HCT116 (cell line): ENCODE measurements at regions not wholly inside any gene's neighbourhood (a gene's known extent, or its start where the extent isn't known, plus 50 kb on each side); places are given as distances from the start of the nearest gene placed in this dataset.

Experiments
- ATAC-seq: fragments of 200-7000 bp; cut with Tn5 transposase; 2 replicates; pipeline ENCODE4 v1.9.1; 2020; ENCODE audit warnings: mild to moderate bottlenecking, moderate library complexity
- BruUV-seq: library from RNA; stranded (reverse); fragments of 400-500 nt; replicated peaks from 2 replicates; lab custom pipeline; 2021; lab: Mats Ljungman, UMichigan
- CTCF ChIA-PET: fragments of 300-600 bp; sonication (Branson Sonifier 250); formaldehyde crosslinking; loops from one replicate; lab custom pipeline; 2021; ENCODE audit warnings: antibody characterized with exemption; lab: Charles Lee
- POLR2A ChIA-PET: fragments of 300-600, 350-600 bp; sonication (Branson Sonifier 250); formaldehyde crosslinking; loops from one replicate; lab custom pipeline; 2021; ENCODE audit warnings: antibody characterized with exemption; lab: Charles Lee
- RAD21 ChIA-PET, 2 experiments: fragments of 300-600 bp; sonication (Branson Sonifier 250); formaldehyde crosslinking; loops; one replicate each; lab custom pipeline; 2023; ENCODE audit warnings: low total read pairs in 2 of 2; ENCODE audit not compliant: uncharacterized antibody in 2 of 2, unreplicated experiment in 2 of 2, low non-redundant PET in 1 of 2; lab: Charles Lee
- DNase-seq: peaks from one replicate; pipeline ENCODE4 v3.0.0-alpha.2; 2010; ENCODE audit warnings: low read depth, low spot score
- H2AFZ ChIP-seq: fragments of 200-600 bp; shearing (Covaris generic), sonication (generic); 2 replicates; pipeline ENCODE4 v1.6.1; 2017; ENCODE audit warnings: low read depth, mixed run types, mixed read lengths, antibody characterized with exemption, low read length; ENCODE audit not compliant: poor library complexity, severe bottlenecking
- H3K27ac ChIP-seq: 2 replicates; pipeline ENCODE4 v1.5.1; 2012; ENCODE audit warnings: low read depth, low read length
- H3K27me3 ChIP-seq: fragments of 200-600 bp; sonication (generic); 2 replicates; pipeline ENCODE4 v1.6.1; 2016; ENCODE audit warnings: mixed run types, low read length, mixed read lengths; ENCODE audit not compliant: insufficient read depth
- H3K36me3 ChIP-seq, 2 experiments: fragments of 200-500 bp in 1 of 2; fragments of 200-600 bp in 1 of 2; sonication (Bioruptor generic) in 1 of 2; sonication (generic) in 1 of 2; 2 replicates each; pipeline versions ENCODE4 v1.5.1 to v1.6.1; 2014 to 2016; ENCODE audit warnings: low read length in 2 of 2, inconsistent platforms in 1 of 2, mixed read lengths in 1 of 2, mixed run types in 1 of 2; ENCODE audit not compliant: insufficient read depth in 2 of 2, control insufficient read depth in 1 of 2
- H3K4me1 ChIP-seq, 2 experiments: fragments of 200-600 bp in 1 of 2; sonication (generic) in 1 of 2; 2 replicates each; pipeline versions ENCODE4 v1.5.1 to v1.6.1; 2012 to 2017; ENCODE audit warnings: low read length in 2 of 2, inconsistent platforms in 1 of 2, mild to moderate bottlenecking in 1 of 2, mixed read lengths in 1 of 2, mixed run types in 1 of 2, moderate library complexity in 1 of 2; ENCODE audit not compliant: insufficient read depth in 2 of 2, control insufficient read depth in 1 of 2
- H3K4me2 ChIP-seq: fragments of 200-600 bp; sonication (generic); 2 replicates; pipeline ENCODE4 v1.6.1; 2017; ENCODE audit warnings: mixed run types, low read length, mixed read lengths
- H3K4me3 ChIP-seq, 2 experiments: fragments of 200-600 bp in 1 of 2; sonication (generic) in 1 of 2; replicated peaks in 1 of 2; 2 replicates each; pipeline ENCODE4 v1.5.1; 2011 to 2016; ENCODE audit warnings: low read length in 2 of 2, control low read depth in 1 of 2, low read depth in 1 of 2, mild to moderate bottlenecking in 1 of 2, mixed read lengths in 1 of 2, mixed run types in 1 of 2
- H3K79me2 ChIP-seq: fragments of 200-600 bp; sonication (generic); 2 replicates; pipeline ENCODE4 v1.6.1; 2017; ENCODE audit warnings: mild to moderate bottlenecking, mixed run types, low read length, moderate library complexity, mixed read lengths; ENCODE audit not compliant: insufficient read depth
- H3K9ac ChIP-seq: fragments of 200-600 bp; sonication (generic); 2 replicates; pipeline ENCODE4 v1.6.1; 2016; ENCODE audit warnings: low read length, mixed read lengths
- H3K9me2 ChIP-seq: fragments of 200-600 bp; sonication (generic), shearing (Covaris generic); 2 replicates; pipeline ENCODE4 v1.6.1; 2017; ENCODE audit warnings: mixed run types, mild to moderate bottlenecking, moderate library complexity; ENCODE audit not compliant: insufficient read depth
- H3K9me3 ChIP-seq, 2 experiments: fragments of 200-500 bp in 1 of 2; fragments of 200-600 bp in 1 of 2; sonication (Bioruptor generic) in 1 of 2; sonication (generic) in 1 of 2; 2 replicates each; pipeline ENCODE4 v1.6.1; 2014 to 2017; ENCODE audit warnings: low read length in 2 of 2, mixed read lengths in 2 of 2, inconsistent platforms in 1 of 2, low read depth in 1 of 2, mild to moderate bottlenecking in 1 of 2, mixed run types in 1 of 2, moderate library complexity in 1 of 2; ENCODE audit not compliant: control insufficient read depth in 1 of 2, insufficient read depth in 1 of 2
- H4K20me1 ChIP-seq: fragments of 200-600 bp; sonication (generic), shearing (Covaris generic); 2 replicates; pipeline ENCODE4 v1.6.1; 2017; ENCODE audit warnings: mixed run types, mild to moderate bottlenecking, moderate library complexity; ENCODE audit not compliant: insufficient read depth
- CEBPB ChIP-seq: IDR thresholded peaks from 2 replicates; pipeline ENCODE4 v1.6.1; 2012; ENCODE audit warnings: low read depth
- EZH2 ChIP-seq: fragments of 200-600 bp; sonication (generic); IDR thresholded peaks from 2 replicates; pipeline ENCODE4 v1.6.1; 2017; ENCODE audit warnings: antibody characterized with exemption, mixed run types
- JUND ChIP-seq: IDR thresholded peaks from 2 replicates; pipeline ENCODE4 v1.6.1; 2012
- POLR2AphosphoS5 ChIP-seq: IDR thresholded peaks from 2 replicates; pipeline ENCODE4 v1.6.1; 2011; ENCODE audit warnings: mild to moderate bottlenecking, low read depth, low read length, moderate library complexity
- SP1 ChIP-seq: IDR thresholded peaks from 2 replicates; pipeline ENCODE4 v1.6.1; 2012; ENCODE audit warnings: low read depth
- SRF ChIP-seq: IDR thresholded peaks from 2 replicates; pipeline ENCODE4 v1.6.1; 2012; ENCODE audit warnings: low read depth
- YY1 ChIP-seq: IDR thresholded peaks from 2 replicates; pipeline ENCODE4 v1.6.1; 2011; ENCODE audit warnings: low read length, low read depth, moderate library complexity, mild to moderate bottlenecking; ENCODE audit not compliant: insufficient replicate concordance; ENCODE audit errors: extremely low read depth
- intact Hi-C: fragments of 100-400 bp; cut with micrococcal nuclease; formaldehyde crosslinking; loops from 2 replicates; pipeline ENCODE4 v1.10.0; 2022
- TF ChIP-seq, protein P1 (sequence below): IDR thresholded peaks from 2 replicates; pipeline ENCODE4 v1.6.1; 2012
- TF ChIP-seq, protein P2 (sequence below): IDR thresholded peaks from 2 replicates; pipeline ENCODE4 v1.6.1; 2011; ENCODE audit warnings: mild to moderate bottlenecking, low read length, moderate library complexity; ENCODE audit not compliant: insufficient replicate concordance; ENCODE audit errors: extremely low read depth

DNA sequence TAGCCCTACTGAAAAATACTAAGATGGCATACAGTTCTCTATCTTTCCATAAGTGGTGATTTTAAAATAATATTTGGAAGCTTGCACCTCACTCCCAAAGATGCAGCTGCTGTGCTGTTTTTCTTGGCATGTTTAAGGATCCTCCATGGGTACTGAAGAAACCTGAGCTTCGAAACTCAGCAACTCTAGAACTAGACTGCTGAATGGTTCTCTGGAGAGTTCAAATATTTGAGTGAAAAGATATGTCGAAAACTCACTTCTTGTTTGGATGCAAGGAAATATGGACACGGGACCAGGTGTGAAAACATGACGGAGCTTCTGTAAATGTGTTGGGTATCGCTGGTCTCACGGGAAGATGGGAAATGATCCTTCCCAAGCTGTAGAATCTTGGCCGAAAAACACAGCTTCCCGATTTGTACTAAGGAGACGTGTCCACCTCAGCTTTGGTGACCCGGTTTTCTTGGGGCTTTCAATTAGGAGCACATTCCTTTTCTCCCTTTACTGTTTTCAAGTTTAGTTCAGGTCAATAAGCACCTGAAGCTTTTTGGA, 543.8 kb upstream of the NRP1 start:
- no peaks in the 10 kb centered on the region for H3K27me3 ChIP-seq
- ChIA-PET RAD21 (no interaction called here), CTCF (no interaction called here), POLR2A (no interaction called here)
- BruUV-seq = no TSS peak
- no peaks in the 10 kb centered on the region for H3K36me3 ChIP-seq
- no peaks in the 10 kb centered on the region for H4K20me1 ChIP-seq
- TF ChIP-seq CEBPB (no peak), SRF (no peak), POLR2AphosphoS5 (no peak), SP1 (no peak), YY1 (no peak)
- TF ChIP-seq, protein P1, sequence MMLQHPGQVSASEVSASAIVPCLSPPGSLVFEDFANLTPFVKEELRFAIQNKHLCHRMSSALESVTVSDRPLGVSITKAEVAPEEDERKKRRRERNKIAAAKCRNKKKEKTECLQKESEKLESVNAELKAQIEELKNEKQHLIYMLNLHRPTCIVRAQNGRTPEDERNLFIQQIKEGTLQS = no peak
- intact Hi-C loops = no loop called here
- ATAC-seq (no peak), DNase-seq (no peak)
- no peak overlapping the region for H3K4me3 ChIP-seq
- no peak overlapping the region for H2AFZ ChIP-seq
- no peaks in the 10 kb centered on the region for H3K79me2 ChIP-seq
- no peak overlapping the region for H3K4me2 ChIP-seq
- H3K9ac ChIP-seq = no peak overlapping the region
- H3K9me3 ChIP-seq = no peaks in the 10 kb centered on the region
- H3K27ac ChIP-seq = no peak overlapping the region
- no peaks in the 10 kb centered on the region for H3K9me2 ChIP-seq
- no peaks in the 10 kb centered on the region for H3K4me1 ChIP-seq

DNA sequence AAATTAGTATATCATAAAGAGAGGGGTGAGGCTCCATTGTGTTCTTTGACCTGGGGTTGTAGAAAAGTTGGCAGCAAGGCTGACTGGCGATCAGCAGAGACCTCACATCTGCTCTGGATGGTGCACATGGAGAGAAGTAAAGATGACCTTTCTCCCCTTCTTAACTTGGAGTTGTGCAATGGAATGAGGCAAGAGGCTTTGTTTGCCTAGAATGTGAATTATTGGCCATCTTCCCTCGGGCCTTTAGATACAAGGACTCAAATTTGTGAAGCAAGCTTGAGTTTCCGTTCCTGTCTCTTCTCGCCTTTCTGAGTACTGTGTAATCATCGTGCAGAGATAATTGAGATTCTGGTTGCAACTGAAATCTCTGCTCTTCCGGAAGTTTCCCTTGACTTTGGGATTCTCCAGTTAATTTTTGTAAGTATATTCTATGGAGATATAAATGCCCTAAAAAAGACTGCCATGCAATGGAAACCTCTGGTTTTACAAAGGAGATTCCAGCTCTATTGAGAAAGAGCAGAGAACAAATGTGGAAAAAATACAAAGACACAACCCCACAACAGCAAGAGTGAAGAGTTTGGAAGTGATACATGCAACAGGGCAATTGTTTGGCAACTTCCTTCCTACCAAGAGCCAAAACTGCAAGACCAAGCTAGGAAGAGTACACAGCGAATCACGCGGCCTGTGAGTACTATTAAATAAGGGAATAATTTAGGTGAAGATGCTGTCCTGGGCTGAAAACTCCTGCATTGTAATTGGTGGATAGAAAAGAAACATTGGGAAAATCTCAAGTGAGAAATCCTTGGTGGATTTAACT, 542.3 kb upstream of the NRP1 start:
- Histone ChIP-seq H3K4me2 (no peak overlapping the region), H3K27ac (no peak overlapping the region), H2AFZ (no peak overlapping the region)
- no peak for DNase-seq
- no peak for ATAC-seq
- TF ChIP-seq, protein P2, sequence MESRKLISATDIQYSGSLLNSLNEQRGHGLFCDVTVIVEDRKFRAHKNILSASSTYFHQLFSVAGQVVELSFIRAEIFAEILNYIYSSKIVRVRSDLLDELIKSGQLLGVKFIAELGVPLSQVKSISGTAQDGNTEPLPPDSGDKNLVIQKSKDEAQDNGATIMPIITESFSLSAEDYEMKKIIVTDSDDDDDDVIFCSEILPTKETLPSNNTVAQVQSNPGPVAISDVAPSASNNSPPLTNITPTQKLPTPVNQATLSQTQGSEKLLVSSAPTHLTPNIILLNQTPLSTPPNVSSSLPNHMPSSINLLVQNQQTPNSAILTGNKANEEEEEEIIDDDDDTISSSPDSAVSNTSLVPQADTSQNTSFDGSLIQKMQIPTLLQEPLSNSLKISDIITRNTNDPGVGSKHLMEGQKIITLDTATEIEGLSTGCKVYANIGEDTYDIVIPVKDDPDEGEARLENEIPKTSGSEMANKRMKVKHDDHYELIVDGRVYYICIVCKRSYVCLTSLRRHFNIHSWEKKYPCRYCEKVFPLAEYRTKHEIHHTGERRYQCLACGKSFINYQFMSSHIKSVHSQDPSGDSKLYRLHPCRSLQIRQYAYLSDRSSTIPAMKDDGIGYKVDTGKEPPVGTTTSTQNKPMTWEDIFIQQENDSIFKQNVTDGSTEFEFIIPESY = no peak
- TF ChIP-seq EZH2 (no peak), JUND (no peak)
- TF ChIP-seq, all 23 proteins: peak for 0
- Histone ChIP-seq H3K9ac (no peak overlapping the region), H3K9me3 (no peaks in the 10 kb centered on the region), H4K20me1 (no peaks in the 10 kb centered on the region), H3K4me1 (no peaks in the 10 kb centered on the region), H3K4me3 (no peak overlapping the region), H3K36me3 (no peaks in the 10 kb centered on the region), H3K27me3 (no peaks in the 10 kb centered on the region), H3K79me2 (no peaks in the 10 kb centered on the region), H3K9me2 (no peaks in the 10 kb centered on the region)
- CTCF ChIA-PET = no interaction called here
- RAD21 ChIA-PET = no interaction called here
- POLR2A ChIA-PET = no interaction called here
- no TSS peak for BruUV-seq
- intact Hi-C loops = no loop called here
